MG63 (cell line): ENCODE measurements at regions not wholly inside any gene's neighbourhood (a gene's known extent, or its start where the extent isn't known, plus 50 kb on each side); places are given as distances from the start of the nearest gene placed in this dataset.

Experiments used
- DNase-seq: peaks from one replicate; pipeline ENCODE4 v3.0.0-alpha.2; 2020
- H3K27me3 ChIP-seq: fragments of 250-450 bp; sonication (Bioruptor Pico); 2 replicates; pipeline ENCODE4 v1.5.1; 2020; ENCODE audit warnings: mild to moderate bottlenecking, moderate library complexity
- H3K36me3 ChIP-seq: fragments of 250-450 bp; sonication (Bioruptor Pico); 2 replicates; pipeline ENCODE4 v1.5.1; 2020; ENCODE audit warnings: mild to moderate bottlenecking, moderate library complexity
- H3K4me3 ChIP-seq: fragments of 250-450 bp; sonication (Bioruptor Pico); 2 replicates; pipeline ENCODE4 v1.5.1; 2020; ENCODE audit warnings: mild to moderate bottlenecking, moderate library complexity
- H3K9me3 ChIP-seq: fragments of 250-450 bp; sonication (Bioruptor Pico); 2 replicates; pipeline ENCODE4 v1.5.1; 2020; ENCODE audit warnings: mild to moderate bottlenecking, moderate library complexity

DNA sequence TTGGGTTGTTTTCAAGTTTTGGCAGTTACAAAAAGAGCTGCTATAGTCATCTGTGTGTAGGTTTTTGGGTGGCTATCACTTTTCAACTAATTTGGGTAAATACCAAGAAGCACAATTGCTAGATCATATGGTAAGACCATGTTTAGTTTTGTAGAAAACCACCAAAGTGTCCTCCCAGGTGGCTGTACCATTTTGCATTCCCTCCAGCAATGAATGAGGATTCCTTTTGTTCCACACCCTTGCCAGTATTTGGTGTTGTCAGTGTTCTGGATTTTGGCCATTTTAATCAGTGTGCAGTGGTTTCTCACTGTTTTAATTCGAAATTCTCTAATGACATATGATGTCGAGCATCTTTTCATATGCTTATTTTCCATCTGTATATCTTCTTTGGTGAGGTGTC lies 457.5 kb upstream of the ARID1B start:
- no peak overlapping the region for H3K4me3 ChIP-seq
- no peaks in the 10 kb centered on the region for H3K27me3 ChIP-seq
- no peak for DNase-seq
- H3K9me3 ChIP-seq, result no peaks in the 10 kb centered on the region
- H3K36me3 ChIP-seq, result no peaks in the 10 kb centered on the region

DNA sequence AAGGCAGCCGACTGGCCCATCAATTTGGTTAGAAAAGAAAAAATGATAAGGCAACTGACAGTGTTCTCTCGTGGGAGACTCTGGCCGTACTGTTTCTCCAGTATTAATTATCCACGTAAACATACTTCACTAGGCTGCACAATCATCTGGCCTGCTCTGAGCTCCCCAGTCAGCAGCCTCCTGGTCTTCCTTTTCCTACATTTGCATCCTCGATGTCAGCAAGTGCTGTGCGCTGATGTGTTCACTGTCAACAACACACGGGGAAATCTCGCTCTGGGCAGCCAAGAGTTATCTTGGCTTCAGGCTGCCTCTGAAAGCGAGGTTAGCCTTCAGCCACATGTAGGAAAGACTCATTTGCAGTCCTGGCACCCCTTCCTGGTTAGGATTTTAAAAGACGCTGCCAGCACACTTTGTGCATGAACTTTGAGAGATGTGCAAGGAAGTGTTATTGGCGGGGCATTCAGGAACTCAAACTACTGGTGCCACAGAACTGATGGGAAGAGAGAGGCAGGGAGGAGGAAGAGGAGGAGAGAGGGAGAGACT lies 460.5 kb upstream of the ARID1B start:
- Histone ChIP-seq H3K4me3 (no peak overlapping the region), H3K36me3 (no peaks in the 10 kb centered on the region), H3K27me3 (no peaks in the 10 kb centered on the region), H3K9me3 (no peaks in the 10 kb centered on the region)
- DNase-seq, result no peak

DNA sequence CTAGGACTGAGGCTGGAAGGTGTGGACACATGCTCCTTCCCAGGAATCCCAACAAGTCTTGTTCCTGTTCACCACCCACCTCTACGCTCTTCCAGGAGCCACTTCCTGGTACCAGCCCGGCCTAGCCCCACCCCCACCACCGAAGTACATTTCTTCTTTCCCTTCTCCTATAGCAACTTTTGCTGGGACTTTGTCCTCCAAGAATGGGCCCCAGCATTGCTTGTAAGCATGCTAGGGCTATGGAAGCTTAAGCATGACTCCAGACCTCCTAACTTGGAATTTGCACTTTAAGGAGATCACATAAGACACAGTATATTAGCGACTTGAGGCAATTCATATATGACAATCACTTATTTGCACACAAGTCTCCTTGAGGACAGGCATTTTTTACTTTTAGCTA lies 462.0 kb upstream of the ARID1B start:
- Histone ChIP-seq H3K36me3 (no peaks in the 10 kb centered on the region), H3K27me3 (no peaks in the 10 kb centered on the region)
- DNase-seq, result no peak

DNA sequence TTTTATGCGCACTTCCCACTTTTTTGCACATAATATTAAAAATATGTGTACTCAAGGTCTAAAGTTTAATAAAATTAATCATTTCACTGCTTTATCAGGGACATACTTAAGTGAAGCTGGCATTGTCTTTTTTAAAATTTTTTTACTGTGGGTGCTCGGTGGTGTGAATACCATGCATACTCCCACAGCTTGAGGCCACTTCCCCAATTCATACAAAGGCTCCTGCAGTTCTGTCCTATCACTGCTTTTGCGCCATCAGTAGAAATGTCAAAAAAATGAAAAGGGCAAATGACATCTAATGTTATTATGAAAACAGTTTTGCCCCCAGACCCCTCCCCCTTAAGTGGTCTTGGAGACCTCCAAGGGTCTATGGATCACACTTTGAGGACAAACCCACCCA lies 464.1 kb upstream of the ARID1B start:
- H3K36me3 ChIP-seq, result no peaks in the 10 kb centered on the region
- no peak overlapping the region for H3K4me3 ChIP-seq
- DNase-seq, result no peak
- no peaks in the 10 kb centered on the region for H3K27me3 ChIP-seq
- H3K9me3 ChIP-seq, result no peaks in the 10 kb centered on the region

More for the DNA sequence above, 462.0 kb upstream of the ARID1B start:
- H3K4me3 ChIP-seq, result no peak overlapping the region
- no peaks in the 10 kb centered on the region for H3K9me3 ChIP-seq

DNA sequence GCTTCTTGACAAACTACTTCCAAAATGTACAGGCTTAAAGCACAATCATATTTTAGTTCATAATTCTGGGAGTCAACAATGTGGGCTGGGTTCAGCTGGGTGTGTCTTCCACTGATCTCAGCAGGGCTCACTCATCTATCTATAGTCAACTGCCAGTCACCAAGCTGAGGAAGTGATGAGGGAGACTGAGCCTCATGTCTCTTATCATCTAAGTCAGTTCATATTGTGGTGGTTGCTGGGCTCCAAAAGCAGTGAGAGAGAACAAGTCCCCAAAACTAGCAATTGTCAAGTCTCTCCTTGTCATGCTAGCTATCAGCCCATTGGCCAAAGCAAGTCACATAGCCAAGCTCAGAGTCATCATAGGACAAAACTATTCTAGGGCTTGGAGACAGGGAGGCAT lies 465.9 kb upstream of the ARID1B start:
- H3K36me3 ChIP-seq, result no peaks in the 10 kb centered on the region
- DNase-seq, result no peak
- no peaks in the 10 kb centered on the region for H3K9me3 ChIP-seq
- no peak overlapping the region for H3K4me3 ChIP-seq
- no peaks in the 10 kb centered on the region for H3K27me3 ChIP-seq

DNA sequence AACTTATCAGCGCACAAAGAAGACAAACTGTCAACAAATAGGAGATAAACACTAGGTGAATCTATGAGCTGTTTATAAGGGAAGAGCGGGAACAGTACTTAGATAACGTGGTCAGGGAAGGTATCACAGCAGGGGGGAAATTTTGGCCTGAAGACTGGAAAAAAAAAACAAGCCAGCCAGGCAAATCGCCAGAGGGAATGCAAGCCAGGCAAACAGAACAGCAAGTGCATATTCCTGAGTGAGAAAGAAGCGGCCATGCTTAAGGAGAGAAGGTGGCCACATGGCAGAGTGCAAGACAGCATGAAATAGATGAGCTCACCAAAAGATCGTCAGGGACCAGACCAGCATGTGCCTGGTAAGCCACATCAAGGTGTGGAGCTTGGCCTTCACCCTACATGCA lies 466.5 kb upstream of the ARID1B start:
- Histone ChIP-seq H3K9me3 (no peaks in the 10 kb centered on the region), H3K4me3 (no peak overlapping the region), H3K36me3 (no peaks in the 10 kb centered on the region), H3K27me3 (no peaks in the 10 kb centered on the region)
- DNase-seq, result no peak

DNA sequence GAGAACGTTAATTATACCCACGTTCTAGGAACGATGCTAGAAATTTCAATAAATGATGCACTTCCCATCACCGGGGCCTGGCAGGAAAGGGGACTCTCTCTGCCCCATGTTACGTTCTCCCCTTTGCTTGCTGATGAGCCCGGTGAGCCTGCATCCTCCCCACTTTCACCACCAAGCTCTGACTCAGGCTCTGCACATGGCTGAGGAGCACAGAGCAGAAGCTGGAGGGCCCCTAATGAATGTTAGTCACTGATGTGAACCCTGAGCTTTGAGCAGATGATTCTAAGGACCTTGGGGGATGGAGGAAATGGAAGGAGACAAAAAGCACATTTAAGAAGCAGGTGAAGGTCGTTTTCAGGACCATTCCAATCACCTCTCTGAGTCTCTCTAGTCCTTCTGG lies 468.2 kb upstream of the ARID1B start:
- Histone ChIP-seq H3K9me3 (no peaks in the 10 kb centered on the region), H3K4me3 (no peak overlapping the region), H3K27me3 (no peaks in the 10 kb centered on the region), H3K36me3 (no peaks in the 10 kb centered on the region)
- no peak for DNase-seq

DNA sequence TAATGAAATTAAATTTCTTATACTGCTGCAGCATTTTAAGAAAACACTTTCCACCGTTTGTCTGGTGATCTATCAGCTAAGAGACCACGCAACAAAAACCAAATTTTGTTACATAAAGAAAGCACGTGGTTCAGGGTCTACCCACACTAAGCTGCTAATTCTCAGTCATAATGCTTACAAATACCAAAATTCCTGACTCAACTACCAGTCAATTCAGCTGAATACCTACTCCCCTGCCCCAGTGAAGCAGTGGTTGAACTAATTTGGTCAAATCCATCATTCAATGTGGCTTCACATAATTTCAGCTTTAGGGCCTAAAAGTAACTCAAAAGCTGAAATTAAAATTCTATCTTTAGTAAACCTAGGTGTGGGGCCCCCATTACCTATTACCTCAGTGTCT lies 468.6 kb upstream of the ARID1B start:
- no peaks in the 10 kb centered on the region for H3K9me3 ChIP-seq
- DNase-seq, result no peak

DNA sequence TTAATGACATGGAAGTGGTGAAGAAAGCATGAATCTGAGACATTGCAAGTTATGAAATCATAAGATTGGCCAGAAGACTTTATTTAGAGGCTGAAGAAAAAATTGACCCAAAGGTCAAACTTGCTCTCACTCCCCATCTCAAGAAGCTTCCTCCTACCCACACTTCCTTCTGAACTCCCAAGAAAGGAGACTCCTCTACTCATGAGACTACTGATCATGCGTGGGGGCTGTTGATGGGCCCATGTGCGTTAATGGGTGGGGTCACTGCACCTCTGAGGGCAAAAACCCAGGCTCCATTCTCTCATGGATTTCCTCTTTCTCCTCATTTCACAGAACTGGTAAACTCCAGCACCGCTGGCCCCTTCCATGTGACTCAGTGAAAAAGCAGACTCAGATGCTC lies 470.6 kb upstream of the ARID1B start:
- Histone ChIP-seq H3K36me3 (no peaks in the 10 kb centered on the region), H3K27me3 (no peaks in the 10 kb centered on the region), H3K9me3 (no peaks in the 10 kb centered on the region), H3K4me3 (no peak overlapping the region)
- DNase-seq, result no peak

More for the DNA sequence above, 468.6 kb upstream of the ARID1B start:
- H3K27me3 ChIP-seq, result no peaks in the 10 kb centered on the region
- H3K4me3 ChIP-seq, result no peak overlapping the region
- no peaks in the 10 kb centered on the region for H3K36me3 ChIP-seq

DNA sequence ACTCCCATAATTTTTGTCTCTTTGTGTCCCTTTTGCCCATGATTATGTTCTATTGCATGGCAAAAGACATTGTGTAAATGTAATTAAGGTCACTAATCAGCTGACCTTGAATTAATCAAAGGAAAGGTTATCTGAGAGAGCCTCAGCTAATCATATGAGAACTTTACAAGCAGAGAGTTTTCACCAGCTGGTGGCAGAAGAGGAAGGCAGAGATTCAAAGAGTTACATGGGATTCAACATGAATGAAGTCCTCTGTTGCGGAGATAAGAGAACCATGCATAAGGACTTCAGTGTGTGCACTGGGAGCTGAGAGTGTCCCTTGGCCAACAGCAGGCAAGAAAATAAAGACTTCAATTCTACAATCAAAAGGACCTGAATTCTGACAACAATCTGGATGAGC lies 494.1 kb upstream of the ARID1B start:
- no peaks in the 10 kb centered on the region for H3K36me3 ChIP-seq
- no peak overlapping the region for H3K4me3 ChIP-seq
- no peaks in the 10 kb centered on the region for H3K27me3 ChIP-seq
- H3K9me3 ChIP-seq, result no peaks in the 10 kb centered on the region
- DNase-seq, result no peak

DNA sequence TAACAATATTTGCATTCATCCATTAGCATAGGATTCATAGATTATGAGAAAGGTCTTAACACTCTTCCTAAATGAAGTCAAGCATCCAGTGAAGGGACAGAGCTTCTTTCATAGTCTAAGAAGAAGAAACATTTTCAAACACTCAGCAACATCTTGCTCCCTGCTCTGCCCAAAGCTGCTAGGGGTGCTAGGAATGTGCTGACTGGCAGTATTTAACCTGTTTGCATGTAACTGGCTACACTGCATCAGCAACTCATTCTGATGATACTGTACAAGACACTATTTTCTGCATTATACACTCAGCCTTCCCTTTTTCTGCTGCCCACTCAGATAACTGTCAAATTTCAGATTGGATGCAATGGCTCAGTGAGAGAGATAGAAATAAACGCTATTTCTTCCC lies 495.1 kb upstream of the ARID1B start:
- DNase-seq, result no peak

DNA sequence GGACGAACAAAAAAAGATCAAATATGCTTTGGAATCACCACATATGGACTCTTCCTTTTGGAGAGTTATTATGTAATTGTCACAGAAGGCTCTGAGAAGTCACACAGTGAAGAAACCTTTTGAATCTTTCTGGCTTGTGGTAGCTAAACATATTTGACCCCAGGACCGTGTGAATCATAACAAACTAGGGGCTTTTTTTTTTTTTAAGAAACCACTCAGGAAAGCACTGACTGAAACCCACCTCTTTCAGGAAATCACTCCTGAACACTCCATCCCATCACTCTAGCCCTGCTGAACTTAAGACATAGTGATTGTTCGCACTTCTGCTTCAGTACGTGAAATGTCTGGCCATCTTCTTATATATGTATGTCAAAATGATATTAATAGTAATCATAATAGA lies 495.9 kb upstream of the ARID1B start:
- no peaks in the 10 kb centered on the region for H3K36me3 ChIP-seq
- H3K9me3 ChIP-seq, result no peaks in the 10 kb centered on the region
- no peak for DNase-seq
- H3K27me3 ChIP-seq, result no peaks in the 10 kb centered on the region
- no peak overlapping the region for H3K4me3 ChIP-seq

More for the DNA sequence above, 495.1 kb upstream of the ARID1B start:
- H3K27me3 ChIP-seq, result no peaks in the 10 kb centered on the region
- no peaks in the 10 kb centered on the region for H3K36me3 ChIP-seq
- H3K4me3 ChIP-seq, result no peak overlapping the region
- H3K9me3 ChIP-seq, result no peaks in the 10 kb centered on the region

DNA sequence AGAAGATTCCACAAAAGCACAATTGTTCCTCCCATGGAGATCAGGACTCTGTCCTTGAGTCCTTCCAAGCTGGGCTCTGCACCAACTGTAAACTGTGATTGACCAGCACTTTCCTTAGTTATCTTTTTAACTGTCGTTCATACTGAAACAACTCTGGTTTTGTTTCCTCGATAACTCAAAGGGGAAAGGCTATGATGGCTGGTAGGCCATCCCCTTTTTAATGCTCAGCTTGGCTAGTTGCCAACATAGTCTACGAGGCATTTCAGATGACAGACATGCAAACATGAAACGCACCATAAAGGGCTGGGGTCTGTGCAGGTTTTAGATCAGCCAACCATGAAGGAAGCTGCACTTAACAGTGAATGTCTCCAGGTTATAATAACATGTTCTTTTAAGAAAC lies 497.1 kb upstream of the ARID1B start:
- H3K36me3 ChIP-seq, result no peaks in the 10 kb centered on the region
- no peaks in the 10 kb centered on the region for H3K27me3 ChIP-seq
- no peak overlapping the region for H3K4me3 ChIP-seq
- no peaks in the 10 kb centered on the region for H3K9me3 ChIP-seq
- no peak for DNase-seq

DNA sequence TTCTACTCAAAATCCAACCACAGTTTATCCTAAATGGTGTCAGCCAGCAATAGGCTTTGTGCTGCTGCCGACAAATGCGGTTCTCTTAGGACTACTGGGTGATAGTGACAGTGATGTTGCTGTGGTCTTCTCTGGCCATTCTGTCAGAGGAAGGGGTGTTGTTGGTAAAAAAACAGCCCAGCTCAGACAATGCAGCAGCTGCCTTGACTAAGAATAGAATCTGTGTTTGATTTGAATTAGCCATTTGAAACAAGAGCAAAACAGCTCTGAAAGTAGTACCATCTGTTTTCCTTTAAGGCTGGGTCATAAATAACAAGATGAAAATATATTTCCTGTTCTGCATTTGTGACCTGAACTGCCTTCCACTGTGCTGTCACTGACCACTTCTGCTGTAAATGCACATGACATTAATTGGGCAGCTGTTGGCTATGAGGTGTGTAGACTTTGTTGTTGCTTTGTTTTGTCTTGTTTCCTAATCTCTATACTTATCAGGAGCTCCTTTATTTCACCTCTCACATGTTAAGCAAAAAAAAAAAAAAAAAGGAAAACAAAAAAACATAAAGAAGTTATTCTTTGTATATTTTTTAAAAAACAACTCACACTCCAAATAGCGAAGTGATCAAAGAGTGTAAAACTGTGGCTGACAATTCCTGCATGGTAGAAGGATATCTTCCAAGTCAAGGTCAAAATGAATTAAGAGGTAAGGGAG lies 497.8 kb upstream of the ARID1B start:
- H3K36me3 ChIP-seq, result no peaks in the 10 kb centered on the region
- DNase-seq, result no peak
- H3K27me3 ChIP-seq, result no peaks in the 10 kb centered on the region

DNA sequence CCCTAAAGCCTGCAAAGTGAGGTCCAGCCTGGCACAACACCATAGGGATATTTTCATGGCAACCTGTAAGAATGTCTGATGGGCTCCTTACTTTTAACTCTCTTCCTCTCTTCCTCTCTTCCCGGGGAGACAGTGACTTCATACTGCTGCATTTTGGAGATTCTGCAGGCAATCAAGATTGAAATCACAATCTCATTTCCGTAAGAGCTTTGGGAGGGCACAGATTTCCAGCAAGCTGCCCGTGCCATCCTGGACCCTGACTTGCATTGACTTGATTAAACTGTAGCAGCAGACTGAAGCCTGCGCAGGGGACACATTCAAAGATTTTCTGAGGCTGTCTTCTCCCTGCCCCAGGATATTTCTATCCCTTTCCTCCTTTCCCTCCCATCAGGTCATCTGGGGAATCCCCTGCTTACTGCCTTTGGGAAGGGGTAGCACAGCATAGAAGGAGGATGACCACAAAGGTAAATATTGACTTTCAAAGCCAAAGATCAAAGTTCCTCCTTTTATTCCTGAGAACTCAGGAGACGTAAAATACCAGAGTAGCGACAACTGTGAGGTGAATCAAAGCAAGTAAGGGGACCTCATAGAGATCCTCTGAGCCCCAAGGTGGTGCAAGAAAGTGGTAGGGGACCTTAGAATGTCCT lies 504.0 kb upstream of the ARID1B start:
- DNase-seq, result no peak
- Histone ChIP-seq H3K27me3 (no peaks in the 10 kb centered on the region), H3K36me3 (no peaks in the 10 kb centered on the region)

More for the DNA sequence above, 497.8 kb upstream of the ARID1B start:
- H3K9me3 ChIP-seq, result no peaks in the 10 kb centered on the region
- no peak overlapping the region for H3K4me3 ChIP-seq

DNA sequence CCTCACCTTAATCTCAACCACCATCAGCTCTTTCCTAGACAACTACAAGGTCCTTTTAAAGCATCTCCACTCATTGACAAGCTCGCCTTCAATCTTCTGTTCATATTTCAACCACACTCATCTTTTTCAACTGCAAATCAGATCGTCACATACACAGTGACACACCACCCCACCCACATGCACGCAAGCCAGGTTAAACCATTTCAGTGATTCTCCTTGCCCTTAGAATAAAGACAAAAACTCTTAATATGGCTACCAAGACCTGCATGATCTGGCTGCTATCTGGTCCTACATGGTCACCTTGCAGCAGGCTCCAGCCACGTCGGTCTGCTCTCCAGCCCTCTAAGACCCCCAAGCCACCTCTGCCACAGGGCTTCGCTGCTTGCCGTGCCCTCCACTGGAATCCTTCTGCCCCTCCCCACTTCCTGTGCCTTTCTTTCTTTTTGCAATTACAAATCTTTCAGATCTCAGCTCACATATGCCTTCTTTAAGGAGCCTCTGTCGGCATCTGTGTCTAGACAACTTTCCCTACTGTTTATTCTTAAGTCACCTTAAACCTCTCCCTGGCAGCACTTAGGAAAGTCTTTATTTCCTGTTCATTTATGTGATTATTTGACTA lies 507.3 kb upstream of the ARID1B start:
- Histone ChIP-seq H3K4me3 (no peak overlapping the region), H3K36me3 (no peaks in the 10 kb centered on the region), H3K27me3 (no peaks in the 10 kb centered on the region), H3K9me3 (no peaks in the 10 kb centered on the region)
- no peak for DNase-seq

More for the DNA sequence above, 504.0 kb upstream of the ARID1B start:
- Histone ChIP-seq H3K9me3 (no peaks in the 10 kb centered on the region), H3K4me3 (no peak overlapping the region)

DNA sequence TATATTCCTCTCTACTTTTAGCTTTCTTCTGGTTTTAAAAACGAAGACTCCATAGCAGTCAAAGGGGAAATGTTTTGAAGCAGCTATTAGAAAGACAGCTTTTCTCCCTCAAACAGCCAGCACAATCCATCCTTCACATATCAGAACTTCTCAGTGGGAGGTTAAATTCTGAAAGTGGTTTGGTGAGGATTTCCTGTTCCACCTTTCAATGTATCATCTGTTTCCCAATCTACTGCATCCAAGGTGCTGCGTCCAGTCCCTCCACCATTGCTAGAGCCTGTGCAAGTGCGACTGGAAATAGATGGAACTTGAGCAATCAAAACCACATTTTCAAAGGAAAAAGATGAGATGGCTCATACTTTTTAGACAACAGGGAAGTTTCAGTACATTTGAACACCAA lies 508.3 kb upstream of the ARID1B start:
- no peak for DNase-seq
- Histone ChIP-seq H3K9me3 (no peaks in the 10 kb centered on the region), H3K36me3 (no peaks in the 10 kb centered on the region), H3K27me3 (no peaks in the 10 kb centered on the region), H3K4me3 (no peak overlapping the region)

DNA sequence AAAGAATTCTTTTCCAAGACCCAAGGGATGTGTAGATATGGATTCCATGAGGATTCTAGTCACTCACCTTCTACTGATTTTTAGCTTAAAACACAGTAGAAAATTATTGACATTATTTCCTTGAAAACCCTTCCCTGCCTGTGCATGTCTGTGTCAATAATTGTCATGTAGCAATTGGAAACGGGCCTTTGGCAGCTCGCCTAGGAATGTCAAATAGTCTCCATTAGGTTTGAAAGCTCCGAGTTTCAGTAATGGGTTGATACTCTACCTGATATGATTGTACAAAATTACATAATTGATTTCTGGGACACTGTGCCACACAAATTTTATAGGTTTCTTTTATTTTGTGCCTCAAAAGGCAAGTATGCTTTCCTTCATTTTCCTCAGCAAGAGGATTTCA lies 515.2 kb upstream of the ARID1B start:
- Histone ChIP-seq H3K27me3 (no peaks in the 10 kb centered on the region), H3K36me3 (no peaks in the 10 kb centered on the region), H3K4me3 (no peak overlapping the region), H3K9me3 (no peaks in the 10 kb centered on the region)
- DNase-seq, result no peak
